ENCODE measurements at regions not wholly inside any gene's neighbourhood (a gene's known extent, or its start where the extent isn't known, plus 50 kb on each side); places are given as distances from the start of the nearest gene placed in this dataset.
A peak's percentile ranks its signal among the peaks of the same experiment; 100 is the strongest.
"Not testable (repeated sequence)": the region's sequence is repeated elsewhere in the genome, so short reads cannot be mapped to it uniquely, and the experiment has no call there.

DNA sequence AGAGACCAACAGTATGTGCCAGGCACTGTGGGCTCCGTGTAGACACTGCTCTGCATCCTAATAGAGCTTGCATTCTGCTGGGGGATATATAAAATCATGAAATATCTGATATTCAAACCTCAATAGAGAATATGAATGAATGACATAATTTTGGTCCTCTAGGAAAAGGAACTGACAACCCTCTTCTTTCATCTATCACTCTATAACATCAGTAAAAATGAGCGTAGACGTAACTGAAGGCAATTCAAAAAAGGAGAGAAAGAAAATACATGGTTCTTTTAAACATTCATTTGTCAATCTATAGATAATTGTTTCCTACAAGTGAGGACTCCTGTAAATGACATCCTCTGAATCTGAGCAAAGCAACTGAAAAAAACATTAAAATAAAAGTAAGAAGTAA, 607.4 kb upstream of the LRRN3 start:
- no peak for DNase-seq (ENCODE audit: low read depth)

DNA sequence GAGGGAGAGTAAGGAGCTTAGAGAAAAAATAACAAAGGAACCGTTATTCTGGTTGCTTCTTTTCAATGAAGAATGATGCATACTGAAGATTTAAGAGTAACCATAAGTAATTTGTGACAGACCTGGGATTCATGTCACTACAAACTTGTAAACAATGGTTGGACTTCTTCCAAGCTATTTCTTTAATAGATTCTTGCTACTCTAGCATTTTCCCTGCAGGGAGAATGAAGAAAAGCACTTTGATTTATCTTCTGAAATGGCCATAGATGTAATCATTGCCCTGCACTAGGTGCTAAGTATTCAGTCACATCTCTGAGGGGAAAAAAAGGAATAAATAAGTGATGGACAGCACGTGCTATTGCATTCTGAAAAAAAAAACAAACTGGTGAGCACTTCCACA, 606.6 kb upstream of the LRRN3 start:
- DNase-seq (ENCODE audit: low read depth) = no peak

DNA sequence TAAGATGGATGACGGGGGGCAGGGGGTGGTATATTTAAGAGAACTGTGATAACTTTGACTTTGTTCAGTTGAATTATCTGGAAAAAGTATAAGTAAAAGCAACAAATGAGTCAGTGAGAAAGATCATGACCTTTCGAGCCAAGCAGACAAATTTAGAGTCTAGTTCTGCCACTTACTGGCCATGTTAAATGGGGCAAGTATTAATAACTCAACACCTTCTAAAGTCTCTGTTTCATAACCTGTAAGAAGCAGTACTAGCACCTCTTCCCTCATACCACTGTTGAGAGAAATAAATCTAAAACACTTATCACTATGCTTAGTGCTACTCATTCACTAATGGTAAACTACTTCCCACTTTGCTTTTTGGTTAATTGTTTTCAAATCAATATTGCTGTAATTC, 604.4 kb upstream of the LRRN3 start:
- DNase-seq (ENCODE audit: low read depth) = no peak

DNA sequence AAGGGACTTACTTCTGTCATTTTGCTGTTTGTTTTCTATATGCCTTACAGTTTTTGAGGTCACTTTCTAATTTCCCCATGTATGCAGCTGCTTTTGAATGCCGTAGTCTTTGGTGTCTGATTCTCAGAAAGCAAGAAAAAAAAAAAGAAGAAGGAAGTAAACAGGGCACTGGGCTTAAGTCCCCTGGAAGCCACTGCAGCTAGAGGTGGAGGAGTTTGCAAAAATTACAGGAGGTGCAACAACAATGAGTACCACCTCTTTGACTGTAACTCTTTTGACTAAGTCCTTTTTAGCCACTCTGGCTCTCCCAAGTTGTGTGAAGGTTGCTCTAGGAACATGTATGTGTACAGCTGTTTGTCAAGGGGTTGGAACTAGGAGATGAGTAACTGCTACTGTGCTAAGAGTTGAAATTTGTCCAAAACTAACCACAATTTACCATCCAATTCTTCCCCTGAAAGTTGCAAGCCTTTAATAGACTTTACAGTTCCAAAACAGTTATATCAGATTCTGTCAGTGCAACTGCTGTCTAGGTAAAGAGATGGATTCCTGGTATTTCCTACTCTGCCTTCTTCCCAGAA, 588.0 kb upstream of the LRRN3 start:
- DNase-seq (ENCODE audit: low read depth) = peak; percentile 15

DNA sequence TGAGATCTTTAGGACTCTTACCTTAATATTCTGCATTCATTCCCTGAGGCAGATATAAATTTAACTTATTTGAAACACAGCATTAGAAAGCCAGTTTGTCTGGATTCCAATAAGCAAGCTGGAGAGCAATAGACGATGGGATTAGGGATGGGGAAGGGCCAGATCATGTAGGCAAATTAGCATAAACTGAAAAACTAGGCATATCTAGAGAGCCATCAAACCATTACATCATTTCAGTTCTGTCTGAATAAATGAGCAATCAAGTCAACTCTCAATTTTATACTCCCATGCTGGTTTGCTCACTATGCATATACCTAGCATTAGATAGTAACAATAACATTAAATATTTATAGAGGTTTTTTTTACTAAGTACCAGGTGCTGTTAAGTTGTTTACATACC, 583.6 kb upstream of the LRRN3 start:
- DNase-seq (ENCODE audit: low read depth) = no peak

DNA sequence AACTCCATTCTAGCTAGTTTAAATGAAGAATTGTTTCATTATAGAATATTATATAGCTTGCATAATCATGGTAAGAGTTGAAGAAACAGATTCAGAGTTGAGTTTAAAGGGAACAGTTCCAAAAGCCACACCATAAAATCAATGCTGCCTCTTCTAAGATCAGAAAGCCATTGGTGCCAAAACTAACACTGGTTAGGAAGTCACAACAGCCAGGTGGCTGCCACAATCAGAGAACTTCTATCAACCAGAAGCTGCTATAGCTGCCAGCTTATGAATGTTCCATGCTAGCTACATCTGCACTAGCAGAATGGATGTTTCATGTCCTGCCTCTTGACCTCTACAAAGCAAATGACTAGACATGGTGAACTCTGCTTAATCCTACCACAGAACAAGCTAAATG, 583.1 kb upstream of the LRRN3 start:
- DNase-seq (ENCODE audit: low read depth) = no peak

DNA sequence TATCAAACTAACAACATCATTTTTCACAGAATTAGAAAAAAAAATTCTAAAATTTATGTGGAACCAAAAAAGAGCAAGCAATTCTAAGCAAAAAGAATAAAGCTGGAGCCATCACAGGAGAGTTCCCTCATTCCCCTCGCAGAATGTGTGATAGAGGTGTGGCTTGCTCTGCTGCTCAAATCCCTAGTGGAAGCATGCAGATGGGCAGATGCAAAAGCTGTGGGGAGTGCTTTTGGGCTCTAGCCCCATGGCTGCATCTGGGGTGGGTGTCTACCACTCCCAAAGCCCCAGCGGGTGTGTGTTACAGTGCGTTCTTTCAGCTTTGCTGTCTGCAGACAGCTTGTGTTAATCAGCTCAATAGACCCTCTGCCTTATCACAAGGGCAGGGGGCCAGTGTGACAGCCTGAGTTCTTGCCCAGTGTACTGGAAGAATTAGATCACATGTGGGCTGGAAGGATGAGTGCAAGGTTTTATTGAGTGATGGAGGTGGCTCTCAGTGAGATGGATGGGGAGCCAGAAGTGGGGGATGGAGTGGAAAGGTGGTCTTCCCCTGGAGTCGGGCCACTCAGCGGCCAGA, 575.9 kb upstream of the LRRN3 start:
- not testable (repeated sequence) for DNase-seq (ENCODE audit: low read depth)

DNA sequence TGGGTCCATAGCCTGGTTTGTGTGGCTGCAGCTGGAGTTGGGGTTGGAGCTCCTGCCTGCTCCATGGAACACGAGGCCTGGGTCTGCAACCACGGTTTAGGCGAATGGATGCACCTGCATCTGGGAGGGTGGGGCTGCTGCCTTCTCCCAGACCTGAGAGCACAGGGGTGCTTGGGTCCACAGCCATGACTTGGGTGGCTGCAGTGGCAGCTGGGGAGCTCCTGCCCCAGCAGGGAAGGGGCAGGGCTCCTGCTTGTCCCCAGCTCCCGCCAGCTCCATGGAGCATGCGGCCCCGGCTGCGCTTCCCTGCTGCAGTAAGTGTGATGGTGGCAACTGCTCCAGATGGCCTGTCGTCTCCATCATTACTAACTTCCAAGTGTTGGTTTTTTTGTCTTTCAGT, 571.1 kb upstream of the LRRN3 start:
- DNase-seq (ENCODE audit: low read depth) = no peak

DNA sequence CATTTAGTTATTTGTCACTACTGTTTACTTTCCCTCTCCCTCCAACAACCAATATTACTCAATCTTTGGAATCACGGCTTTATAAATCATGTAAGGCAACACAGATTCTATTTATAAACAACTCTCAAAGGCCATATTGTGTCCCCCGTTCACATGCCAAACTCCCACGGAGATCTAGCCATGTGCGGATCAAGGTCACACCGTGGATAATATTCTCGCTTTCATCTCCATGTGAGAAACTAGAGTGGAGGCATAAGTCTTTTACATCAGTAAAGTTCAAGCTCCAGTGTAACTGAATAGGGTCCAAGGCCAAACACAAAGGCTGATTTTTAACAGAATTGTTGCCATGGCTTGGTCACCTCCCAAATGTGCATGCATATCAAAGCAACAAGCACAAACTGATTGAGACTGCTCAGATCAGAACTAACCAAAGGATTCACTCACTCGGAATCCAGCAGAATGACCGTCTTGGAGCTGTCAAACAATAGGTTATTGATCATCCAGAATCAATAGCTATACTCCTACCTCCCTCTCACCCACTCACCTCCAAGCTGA, 569.5 kb upstream of the LRRN3 start:
- no peak for DNase-seq (ENCODE audit: low read depth)

DNA sequence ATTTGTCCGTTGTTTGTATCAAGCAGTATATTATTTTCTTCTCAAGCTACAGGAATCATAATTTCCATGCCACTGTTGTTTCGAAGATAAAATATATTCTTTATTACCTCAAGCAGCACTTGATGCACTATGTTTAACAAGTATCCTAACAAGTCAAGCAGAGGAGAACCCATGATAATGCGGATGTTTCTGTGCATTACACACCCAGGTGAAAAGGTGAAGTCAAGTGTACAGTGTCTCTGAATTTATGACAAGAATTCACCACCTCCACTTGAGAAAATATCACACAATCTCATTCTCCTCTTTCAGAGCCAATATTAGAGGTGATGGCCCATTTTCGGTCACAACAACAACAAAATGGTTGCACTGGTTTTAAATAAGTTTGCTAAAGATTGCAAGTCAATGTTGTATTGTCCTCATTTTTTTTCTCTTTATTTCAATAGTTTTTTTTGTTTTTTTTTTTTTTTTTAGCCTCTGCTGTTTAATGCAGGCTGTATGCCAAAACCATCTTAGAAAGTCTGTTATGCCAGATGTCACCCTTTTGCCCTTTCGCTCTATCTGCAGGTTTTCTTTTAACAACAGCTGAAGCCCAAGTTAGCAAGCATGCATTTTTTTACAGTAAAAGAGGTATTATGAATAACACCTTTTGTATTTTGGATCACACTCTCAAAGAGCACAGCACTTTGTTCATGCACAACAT, 568.7 kb upstream of the LRRN3 start:
- no peak for DNase-seq (ENCODE audit: low read depth)

DNA sequence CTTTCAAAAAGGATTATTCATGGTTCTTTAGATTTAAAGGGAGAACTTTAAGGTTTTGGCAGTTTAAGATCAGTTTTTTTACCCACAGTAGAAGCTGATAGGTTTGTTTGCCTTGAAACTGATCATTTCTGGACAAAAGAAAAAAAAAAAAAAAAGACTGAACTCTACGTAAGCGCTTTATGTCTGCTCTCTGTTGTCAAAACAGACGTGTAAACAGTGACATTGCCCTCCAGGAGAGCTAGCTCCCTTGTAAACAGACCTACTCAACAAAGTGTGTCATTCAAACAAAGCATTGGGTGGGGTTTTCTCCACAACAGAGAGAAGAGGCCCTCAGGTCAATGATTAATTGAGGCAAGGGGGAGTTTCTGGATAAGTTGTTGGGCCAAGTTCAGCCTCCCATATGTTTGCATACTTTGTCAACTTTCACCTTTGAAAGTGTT, 568.1 kb upstream of the LRRN3 start:
- DNase-seq (ENCODE audit: low read depth) = no peak

DNA sequence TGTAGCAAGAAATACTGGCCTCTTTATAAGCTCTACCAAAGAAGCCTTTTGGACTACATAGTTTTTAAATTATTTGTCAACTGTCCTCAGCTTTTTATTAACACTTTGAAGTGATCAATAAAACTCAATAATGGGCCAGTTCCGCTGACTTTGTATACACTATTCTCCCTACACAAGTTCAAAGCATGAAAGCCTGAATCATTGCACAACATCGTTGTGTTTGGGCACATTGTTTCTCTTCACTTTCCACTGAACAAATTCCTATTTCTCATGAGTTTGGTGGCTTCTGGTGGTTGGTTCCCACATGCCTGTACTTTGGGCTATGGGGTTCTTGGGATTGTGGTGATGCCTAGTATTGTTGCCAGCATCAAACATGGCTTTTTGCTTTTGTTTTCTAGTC, 561.8 kb upstream of the LRRN3 start:
- no peak for DNase-seq (ENCODE audit: low read depth)

DNA sequence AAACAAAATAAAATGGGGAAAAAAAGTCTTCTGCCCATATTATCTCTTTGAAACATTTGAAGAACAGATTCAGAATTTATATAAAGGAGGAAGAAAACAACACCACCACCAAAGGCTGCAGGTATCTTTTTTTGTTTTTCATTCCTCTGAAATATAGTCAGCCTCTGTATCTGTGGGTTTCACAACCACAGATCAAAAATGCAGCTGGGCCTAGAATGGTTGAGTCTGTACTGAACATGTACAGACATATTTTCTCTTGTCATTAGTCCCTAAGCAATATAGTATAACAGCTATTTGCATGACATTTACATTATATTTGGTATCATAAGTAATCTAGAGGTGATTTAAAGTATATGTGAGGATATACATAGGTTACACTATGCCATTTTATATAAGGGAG, 559.7 kb upstream of the LRRN3 start:
- DNase-seq (ENCODE audit: low read depth) = peak; percentile 31

DNA sequence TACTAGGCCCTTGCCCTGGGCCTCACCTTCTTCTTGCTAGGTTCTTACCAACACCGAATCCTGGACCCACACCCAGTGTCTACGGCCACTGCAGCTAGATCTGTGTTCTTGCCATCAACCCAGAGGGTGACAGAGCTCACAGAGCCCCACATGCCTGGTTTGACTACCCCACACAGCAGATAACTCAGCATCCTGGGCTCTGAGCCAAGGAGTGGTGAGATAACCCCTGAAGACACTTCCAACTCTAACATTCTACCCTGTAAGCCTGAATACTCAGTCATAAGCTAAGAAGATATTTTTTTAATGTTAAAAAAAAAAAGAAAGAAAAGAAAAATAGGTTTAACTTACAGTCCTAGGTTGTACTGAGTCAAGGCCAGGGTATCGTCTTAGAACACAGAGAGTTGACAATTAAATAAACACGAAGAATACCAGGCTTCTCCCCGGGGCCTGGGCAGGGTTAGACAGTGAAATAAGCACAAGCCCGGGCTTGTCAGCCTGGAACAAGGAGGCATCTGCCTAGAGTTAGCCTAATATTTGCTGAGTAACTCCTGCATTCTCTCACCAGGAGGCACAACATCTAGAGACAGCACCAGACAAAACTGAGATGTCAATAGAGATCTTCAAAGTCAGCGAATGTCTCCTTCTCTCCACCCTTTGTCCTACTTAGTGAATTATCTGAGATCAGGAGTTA, 556.5 kb upstream of the LRRN3 start:
- DNase-seq (ENCODE audit: low read depth) = peak; percentile 31

DNA sequence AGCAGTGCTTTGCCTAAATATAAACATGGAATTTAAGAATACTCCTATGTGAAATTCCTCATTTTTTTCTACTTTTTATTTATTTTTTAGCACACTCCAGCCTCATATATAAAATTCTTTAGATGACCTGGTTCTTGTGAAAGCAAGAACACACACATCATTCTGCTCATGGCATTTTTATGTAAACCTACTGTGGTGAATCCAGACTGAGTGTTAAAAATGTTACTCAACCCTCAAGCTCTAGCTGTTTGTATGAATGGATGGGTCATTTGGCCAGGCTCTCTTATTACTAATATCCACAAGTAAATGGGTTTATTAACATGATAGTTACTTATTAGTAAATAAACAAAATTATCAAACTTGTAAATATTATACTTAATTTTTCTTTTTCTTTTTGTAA, 551.7 kb upstream of the LRRN3 start:
- DNase-seq (ENCODE audit: low read depth) = no peak

DNA sequence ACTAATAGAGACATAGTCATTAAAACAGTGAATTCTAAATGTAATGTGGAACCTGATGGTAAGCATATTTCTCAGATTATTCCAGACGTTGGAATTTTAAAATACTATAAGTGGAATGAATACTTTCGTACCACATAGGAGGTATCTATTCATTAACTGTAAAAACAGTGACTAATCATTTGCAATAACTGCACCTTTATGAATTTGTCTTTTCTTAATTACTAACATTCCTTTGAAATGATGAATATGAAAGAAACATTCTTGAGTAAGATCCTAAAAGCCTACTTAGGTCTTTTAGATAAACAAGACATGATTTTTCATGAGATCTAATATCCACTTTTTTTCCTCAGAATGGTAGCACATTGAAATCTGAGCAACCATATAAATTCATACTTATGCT, 549.0 kb upstream of the LRRN3 start:
- no peak for DNase-seq (ENCODE audit: low read depth)

DNA sequence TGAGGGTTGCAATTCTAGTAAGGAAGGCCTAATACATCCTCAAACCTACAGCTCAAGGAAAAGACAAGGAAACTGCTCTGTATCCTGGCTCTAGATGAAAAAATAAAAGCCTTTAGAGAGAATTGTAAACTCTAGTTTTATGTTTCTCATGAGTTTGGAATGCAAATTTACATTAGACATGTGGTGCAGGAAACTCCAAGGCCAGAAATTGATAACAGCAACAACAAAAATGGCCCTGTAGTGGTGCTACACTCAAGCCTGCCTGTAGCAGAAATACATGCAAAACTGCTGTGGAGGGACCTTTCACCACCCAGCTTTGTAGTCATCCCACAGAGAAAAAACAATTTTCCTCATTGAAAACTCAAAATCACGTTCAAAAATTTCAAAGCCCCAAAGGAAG, 546.7 kb upstream of the LRRN3 start:
- DNase-seq (ENCODE audit: low read depth) = no peak

DNA sequence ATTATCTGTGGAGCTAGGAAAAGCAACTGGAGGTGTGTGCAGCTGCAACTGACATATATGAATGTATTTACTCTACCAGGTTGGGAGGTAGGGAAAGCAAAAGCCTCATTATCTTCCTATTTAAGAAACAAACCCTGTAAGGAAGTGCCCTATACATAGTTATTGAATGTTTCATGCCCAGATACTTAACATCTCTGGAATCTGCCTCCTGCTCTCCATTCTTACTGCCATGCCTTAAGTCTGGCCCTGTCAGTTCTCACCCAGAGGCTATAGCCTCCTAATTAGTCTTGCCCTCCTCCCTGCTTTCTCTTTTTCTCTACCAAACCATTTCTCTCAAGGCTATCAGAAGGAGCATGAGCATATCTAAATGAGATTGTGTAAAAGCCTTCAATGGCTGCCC, 542.6 kb upstream of the LRRN3 start:
- no peak for DNase-seq (ENCODE audit: low read depth)

DNA sequence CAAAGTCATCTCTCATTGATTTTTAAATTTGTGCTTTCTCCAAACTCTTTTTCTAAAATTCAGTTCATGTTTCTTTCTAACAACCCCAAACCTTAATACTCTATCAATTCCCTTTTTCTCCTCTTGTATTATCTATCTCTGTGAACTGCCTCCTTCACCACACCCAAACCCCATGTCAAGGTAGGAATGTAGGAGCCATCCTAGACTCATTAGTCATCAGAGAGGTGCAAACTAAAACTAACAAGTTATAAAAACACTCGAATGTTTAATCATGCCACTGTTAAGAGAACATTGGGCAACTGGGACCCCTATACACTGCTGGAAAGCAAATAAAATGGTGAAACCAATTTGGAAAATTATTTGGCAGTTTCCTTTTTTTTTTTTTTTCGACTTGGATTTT, 533.8 kb upstream of the LRRN3 start:
- DNase-seq (ENCODE audit: low read depth) = no peak

DNA sequence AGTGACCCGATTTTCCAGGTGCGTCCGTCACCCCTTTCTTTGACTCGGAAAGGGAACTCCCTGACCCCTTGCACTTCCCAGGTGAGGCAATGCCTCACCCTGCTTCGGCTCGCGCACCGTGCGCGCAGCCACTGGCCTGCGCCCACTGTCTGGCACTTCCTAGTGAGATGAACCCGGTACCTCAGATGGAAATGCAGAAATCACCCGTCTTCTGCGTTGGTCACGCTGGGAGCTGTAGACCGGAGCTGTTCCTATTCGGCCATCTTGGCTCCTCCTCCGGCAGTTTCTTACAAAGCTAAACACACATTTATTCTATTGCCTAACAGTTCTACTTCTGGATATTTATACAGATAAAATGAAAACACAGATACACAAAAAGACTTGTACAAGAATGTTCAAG, 527.6 kb upstream of the LRRN3 start:
- not testable (repeated sequence) for DNase-seq (ENCODE audit: low read depth)

DNA sequence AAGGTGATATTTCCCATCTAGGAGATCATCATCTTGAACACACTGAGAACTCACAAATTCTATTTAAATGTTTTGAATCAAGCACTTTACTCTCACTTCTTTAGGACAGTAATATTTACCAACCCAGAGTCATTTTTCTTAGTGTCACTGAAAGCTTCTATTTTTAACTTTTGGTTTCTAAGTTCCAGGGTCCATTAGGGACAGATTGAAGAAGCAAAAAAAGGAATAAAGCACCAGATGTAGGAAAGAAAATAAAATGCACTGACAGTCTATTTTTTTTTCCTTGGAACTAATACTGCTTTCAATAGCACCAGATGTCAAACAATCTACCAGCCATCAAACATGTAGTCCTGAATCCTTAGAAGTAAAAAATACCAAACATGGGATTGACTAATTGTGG, 526.7 kb upstream of the LRRN3 start:
- DNase-seq (ENCODE audit: low read depth) = no peak

DNA sequence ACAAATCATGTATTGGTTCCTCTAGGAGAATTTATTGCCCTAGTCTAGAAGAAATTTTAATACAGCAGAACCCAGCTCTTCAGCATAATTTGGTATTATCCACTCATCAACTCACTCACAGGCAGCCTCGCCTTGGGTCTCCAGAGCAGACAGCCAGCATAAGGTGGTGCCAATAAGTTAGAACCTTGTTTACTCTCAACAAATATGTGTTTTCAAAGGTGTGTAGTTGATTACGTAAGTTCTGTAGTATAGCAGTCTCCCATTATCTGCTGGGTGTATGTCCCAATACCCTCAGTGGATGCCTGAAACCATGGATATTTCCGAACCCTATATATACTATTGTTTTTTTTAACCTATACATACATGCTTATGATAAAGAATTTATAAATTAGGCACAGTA, 522.5 kb upstream of the LRRN3 start:
- DNase-seq (ENCODE audit: low read depth) = no peak

DNA sequence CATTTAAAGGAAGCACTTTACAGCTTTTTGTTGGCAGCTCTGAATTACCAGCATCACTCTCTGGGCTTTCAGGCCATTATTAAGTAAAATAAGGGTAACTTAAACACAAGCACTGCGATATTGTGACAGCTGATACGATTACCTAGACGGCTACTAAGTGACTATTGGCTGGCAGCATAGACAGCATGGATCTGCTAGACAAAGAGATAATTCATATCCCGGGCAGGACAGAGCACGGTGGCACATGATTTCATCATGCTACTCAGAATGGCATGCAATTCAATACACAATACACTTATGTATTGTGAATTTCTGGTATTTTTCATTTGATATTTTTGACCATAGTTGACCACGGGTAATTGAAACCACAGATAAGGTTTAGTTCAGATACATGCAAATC, 522.0 kb upstream of the LRRN3 start:
- no peak for DNase-seq (ENCODE audit: low read depth)
